COR-L47 (cell line): ENCODE measurements at regions not wholly inside any gene's neighbourhood (a gene's known extent, or its start where the extent isn't known, plus 50 kb on each side); places are given as distances from the start of the nearest gene placed in this dataset.
A peak's percentile ranks its signal among the peaks of the same experiment; 100 is the strongest.
"Not testable (repeated sequence)": the region's sequence is repeated elsewhere in the genome, so short reads cannot be mapped to it uniquely, and the experiment has no call there.

Experiments
- DNase-seq: peaks from one replicate; lab custom pipeline; 2025; lab: John Stamatoyannopoulos, UW

DNA sequence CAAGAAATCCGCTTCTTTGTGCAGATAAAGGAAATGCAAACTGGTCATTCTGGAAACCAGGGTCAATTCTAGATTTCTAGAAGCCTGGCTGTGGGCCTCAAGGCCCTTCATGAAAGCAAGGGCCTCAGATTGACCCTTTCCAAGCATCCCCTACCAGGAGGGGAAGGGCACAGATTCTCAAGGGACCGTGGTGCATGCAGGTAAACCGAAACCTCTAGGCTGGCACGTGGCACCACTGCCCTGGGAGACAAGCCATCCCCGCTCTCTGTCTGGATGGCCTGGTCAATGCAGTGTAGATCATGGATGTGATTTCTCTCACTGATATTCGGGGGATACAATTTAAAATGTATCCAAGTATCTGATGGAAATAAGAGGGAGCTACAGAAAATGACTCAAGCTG, 69.4 kb downstream of the TOMM20 start:
- DNase-seq = no peak

DNA sequence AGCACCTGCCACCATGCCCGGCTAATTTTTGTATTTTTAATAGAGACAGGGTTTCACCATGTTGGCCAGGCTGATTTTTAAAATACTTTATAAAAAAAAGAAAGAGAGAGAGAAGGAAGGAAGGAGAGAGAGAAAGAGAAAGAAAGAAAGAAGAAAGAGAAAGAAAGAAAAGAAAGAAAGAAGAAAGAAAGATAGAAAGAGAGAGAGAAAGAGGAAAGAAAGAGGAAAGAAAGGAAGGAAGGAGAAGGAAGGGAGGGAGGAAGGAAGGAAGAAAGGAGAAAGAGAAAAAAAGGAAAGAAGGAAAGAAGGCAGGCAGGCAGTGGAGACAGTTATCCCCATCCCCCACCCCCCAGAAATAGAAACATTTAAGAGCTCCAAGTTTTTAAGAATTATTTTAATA, 69.9 kb downstream of the TOMM20 start:
- DNase-seq = no peak

DNA sequence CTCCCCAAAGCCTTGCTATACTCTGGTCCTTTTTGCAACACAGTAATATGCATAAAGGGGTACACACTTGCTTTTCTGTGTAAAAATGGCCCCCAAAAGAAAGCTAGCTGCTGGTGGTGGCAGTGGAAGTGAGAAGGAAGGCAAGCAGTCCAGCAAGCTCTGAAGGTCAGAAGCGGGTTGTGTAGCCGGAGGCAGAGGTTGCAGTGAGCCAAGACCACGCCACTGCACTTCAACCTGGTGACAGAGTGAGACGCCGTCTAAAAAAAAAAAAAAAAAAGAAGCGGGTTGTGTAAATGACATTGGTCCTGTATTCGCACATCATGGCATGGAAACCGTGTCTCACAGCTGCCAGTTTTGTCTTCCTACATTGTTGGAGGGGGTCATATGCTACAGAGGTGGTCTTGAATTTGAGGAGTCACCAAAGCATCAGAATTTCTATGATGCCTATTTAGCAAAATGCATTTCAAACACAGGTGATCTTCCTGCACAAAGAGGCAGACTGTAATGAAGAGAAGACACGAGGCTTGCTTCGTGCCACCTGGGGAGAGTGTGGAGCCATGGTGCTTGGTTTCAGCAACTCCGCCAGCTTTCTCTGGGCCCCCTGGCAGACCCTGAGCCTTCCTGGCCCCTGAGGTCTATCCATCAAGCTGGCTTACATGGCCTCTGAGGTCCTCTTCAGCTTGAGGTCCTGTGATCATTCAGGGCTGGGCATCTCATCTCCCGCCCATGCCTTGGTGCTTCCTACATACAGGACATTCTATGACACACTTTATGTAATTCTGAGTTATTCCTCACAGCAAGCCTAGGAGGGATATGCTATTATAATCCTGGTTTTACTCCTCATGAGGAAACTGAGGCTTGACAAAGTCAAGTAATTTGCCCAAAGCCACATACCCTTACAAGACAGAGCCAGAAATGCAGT, 71.0 kb downstream of the TOMM20 start:
- no peak for DNase-seq

DNA sequence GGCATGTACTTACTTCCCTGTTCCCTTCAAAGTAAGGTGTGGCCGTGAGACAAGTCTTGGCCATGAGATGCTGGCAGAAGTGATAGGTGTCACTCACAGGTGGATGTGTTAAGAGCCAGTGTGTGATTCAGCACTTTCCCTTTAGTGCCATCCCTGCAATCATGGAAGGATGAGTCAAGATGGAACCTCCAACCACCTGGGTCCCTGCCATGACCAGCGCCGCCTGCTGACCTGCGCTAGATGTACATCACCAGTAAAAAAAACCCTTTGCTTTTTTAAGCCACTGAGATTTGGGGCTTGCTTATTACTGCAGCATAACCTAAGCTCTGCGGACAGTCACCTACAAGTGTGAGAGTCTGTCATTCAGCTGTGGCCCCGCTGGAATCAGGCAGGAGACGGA, 71.7 kb downstream of the TOMM20 start:
- DNase-seq = no peak

DNA sequence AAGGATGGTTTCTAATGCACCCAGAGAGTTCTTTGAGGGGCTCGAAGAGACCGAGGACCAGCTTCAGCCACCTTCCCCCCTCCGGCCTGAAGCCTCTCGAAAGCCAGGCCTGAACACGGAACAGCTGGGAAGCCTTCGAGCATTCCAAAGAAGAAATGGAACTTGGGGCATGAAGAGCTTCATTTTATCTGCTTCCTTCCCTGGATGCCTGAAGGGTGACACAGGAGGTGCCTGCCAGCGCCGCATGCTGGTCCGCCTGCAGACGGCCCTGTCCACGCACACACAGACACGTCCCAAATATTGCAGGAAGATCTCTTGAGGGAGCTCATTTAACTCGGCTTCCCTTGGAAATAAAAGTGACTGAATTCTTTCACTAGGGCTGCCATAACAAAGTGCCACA, 73.7 kb downstream of the TOMM20 start:
- DNase-seq = no peak

DNA sequence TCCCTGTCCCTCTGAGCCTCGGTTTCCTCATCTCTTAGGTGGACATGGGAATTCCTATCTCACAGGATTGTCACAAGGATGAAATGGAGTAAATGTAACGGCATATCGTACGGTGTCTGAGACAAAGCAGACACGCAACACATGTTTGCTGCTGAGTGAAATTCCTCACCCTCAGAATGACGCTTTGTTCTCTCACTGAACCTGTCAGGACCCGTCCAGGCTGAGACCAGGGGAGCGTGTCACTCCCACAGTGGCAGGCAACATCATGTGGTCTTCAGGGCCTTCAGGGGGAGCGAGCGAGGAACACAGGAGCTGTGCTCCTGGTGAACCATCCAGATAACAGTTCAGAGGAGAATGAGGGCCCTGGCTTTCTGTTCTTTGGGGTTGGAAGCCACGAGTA, 74.2 kb downstream of the TOMM20 start:
- DNase-seq = no peak

DNA sequence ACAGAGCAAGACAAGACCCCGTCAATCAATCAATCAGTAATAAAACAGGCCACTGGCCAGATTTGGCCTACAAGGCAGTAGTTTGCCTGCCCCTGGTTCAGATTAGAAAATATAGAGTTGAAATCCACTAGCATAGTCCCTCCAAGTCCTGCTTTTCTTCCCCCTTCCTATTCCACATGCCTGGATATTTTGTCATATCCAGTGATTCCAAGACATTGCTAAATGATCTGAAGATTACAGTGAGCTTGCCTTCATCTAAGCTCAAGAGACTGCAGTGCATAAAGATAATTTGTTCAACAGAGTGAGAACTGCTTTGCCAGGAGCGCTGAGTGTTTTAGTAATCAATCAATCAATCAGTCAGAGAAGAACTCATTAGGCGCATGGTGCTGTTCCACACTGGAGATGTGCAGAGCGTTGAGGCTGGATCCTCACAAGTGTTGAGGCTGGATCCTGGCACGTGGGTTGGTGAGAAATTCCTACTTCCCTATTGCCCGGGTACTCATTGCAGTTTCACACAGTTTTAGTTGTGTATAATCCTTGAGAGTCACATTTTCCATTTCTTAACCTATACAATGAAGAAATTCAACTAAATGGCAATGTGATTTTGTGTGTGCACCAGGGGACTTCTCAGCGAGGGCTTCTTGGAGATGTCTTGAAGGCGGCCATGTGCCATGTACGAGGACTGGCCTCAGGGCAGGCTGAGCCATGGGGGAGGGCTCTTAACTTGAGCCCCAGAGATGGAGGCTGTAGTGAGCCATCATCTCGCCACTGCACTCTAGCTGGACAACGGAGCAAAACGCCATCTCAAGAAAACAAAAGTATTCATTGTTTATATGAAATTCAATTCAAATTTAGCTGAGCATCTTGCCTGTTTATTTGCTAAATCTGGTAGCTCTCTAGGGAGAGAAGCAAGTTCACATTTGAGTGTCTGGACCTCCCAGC, 76.3 kb downstream of the TOMM20 start:
- no peak for DNase-seq

DNA sequence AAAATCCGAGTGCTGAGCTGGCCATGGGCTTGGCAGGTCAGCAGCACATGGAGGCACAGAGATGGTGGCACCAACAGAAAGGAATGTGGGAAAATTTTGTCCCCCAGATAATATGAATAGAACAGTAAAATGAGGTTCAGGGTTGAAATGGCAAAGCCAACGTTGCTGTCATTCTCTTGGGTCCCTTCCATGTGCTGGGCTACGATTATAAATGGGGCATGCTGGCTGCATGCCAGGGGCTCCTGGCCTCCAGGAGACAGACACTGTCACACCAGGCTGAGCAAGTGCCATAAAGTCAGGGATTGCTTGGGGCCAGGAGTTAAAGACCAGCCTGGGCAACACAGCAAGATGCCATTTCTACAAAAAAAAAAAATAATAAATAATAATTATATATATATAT, 77.1 kb downstream of the TOMM20 start:
- DNase-seq = peak; percentile 19

DNA sequence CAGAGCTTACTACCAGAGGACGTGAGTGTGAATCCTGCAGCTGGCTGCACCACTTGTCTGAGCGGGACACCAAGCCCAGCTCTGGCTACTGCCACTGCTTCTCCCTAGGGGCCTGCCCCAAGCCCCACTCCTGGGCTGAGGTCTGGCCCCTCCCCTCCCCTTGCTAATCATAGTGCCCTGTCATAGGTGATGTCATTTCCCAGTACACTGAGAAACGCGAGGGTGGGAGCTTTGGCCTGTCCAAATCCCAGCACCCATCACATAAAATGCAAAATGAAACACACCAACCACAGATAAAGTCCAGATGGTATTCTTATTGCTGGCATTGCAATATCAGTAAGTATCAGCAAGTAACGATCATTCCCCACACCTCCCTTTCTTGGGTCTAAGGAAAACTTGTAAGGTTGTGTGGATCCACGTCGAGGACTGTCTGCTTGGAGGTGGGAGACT, 77.7 kb downstream of the TOMM20 start:
- no peak for DNase-seq

DNA sequence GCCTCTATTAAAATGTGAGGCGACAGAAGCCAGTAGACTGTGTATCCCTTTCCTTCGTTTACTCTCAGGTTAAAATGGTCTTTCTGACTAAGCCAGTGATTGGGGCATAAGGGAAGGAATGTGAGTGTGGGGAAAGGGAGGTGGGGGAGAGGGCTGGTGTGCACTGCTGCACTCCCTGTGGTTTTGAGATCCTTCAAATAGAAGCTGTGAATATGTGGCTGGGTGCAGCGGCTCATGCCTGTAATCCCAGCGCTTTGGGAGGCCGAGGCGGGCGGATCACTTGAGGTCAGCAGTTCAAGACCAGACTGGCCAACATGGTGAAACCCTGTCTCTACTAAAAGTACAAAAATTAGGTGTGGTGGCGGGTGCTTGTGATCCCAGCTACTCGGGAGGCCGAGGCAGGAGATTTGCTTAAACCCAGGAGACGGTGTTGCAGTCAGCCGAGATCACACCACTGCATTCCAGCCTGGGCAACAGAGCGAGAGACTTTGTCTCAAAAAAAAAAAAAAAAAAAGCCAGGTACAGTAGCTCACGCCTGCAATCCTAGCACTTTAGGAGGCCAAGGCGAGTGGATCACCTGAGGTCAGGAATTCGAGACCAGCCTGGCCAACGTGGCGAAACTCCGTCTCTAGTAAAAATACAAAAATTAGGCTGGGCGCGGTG, 78.8 kb downstream of the TOMM20 start:
- DNase-seq = not testable (repeated sequence)

DNA sequence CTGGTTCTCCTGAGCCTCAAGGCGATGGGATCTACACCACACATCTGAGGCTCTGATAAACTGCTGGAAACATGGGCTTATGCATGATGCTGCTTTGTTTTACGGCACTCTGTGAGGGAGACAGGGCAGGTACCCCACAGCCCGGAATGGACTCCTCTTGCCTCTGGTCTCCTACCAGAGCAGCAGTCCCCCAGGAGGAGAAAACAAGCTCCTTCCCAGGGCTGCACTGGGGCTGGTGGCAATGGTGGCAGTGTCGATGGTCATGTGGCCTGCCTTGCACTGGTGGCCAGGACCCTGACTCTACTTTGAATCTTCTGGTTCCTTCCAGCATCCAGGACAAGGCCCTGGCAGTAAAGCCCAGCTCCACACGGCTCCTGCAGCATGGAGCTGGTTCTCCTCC, 79.4 kb downstream of the TOMM20 start:
- no peak for DNase-seq

DNA sequence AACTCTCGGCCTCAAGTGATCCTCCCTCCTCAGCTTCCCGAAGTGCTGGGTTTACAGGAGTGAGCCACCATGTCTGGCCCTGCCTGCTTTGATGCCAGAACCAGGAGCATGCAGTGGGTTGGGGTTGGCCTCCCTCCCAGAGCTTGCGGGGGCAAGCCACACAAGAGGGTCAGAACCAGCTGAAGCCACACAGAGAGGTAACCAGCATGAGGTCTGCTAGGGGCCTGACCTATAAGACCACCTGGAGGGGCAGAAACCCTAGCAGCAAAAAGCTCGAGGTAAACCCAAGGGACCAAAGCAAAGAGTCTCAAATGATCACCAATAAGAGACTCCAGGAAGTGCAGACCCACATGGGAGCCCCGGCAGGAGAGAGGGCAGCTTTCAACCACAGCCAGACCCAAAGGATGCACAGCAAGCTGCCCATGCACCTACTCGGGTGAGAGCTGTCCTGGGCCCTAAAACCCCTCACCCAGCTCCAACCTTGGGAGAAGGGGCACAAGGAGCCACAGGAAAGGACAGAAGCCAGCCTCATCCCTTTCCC, 81.2 kb downstream of the TOMM20 start:
- DNase-seq = no peak

DNA sequence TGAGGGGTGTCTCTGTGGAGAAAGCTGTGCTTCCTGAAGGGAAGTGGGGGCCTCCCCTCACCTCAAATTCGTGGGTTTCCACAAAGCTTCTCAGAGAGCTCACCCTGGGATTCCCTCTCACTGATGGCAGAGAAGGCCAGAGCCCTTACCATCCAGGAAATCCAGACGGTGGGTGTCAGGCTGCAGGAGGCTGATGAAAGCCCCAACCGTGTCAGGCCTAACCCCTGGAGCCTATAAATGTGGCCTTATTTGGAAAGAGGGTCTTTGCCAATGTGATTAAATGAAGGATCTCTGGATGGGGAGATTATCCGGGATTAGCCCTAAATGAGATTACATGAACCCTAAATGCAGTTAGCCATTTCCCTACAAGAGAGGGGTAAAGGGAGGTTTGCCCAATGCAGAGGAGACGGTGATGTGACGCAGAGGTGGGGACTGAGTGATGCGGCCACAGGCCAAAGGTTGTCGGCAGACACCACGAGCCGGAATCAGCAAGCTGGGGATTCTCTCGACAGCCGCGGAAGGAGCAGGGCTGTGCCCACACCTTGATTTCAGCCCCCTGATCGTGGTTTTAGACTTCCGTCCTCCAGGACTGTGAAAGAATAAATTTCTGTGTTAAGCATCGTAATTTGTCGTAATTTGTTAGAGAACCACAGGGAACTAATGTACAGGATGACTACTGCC, 82.6 kb downstream of the TOMM20 start:
- DNase-seq = no peak

DNA sequence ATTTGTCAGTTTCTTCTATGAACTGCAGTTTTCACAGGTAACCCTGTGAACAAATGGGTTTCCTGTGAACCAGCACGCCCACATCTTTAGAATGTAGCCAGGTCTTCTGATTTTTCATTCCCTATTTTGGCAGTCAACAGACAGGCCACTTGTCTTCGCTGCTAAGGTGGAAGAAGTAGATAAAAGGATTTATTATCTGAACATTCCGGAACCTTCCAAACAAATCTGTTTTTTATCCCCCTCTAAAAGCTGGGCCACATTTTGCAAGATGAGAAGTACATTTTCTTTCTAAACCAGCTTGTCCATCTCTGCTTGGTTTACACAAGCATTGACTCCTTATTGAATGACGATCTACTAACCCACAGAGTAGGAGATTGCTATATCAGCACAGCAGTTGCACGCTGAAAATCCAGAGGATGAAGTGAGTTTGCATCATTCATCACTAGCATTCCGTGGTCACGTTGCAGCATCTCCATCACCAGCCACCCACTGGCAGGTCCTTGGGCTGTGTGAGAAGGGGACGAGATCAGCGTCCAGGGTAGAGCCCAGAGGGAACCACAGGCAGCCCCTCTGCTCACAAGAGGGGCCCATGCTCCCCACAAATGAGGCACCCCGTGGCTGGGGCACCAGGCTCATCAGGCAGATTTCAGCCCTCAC, 83.5 kb downstream of the TOMM20 start:
- no peak for DNase-seq

DNA sequence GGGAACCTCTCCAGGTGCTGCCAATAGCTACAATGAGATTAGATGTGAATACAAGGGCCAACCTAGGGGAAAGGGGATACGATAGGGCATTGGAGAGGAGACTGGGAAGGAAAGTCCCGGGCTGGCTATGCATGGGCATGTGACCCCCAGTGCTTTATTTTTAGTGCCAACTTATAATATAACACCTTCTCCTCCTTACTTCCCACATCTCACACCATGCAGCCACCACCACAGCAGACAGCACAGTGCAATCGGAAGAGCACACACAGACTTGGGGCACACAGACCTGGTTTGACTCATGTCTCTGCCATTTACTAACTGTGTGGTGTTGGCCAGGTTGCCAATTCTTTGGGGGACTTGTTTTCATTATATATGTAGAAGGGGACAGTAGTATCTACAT, 85.4 kb downstream of the TOMM20 start:
- no peak for DNase-seq

DNA sequence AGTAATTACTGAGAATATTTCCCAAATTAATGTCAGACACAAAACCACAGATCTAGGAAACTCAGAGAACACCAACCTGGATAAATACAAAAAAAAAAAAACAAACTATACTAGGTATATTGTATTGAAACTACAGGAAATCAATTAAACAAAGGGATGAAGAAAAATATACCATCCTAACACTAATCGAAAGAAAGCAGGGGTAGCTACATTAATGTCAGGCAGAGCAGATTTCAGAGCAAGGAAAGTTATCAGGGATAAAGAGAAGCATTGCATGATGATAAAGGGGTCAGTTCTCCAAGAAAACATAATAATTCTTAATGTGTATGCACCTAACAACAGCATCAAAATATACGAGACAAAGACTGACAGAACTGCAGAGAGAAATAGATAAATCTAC, 89.9 kb downstream of the TOMM20 start:
- no peak for DNase-seq

DNA sequence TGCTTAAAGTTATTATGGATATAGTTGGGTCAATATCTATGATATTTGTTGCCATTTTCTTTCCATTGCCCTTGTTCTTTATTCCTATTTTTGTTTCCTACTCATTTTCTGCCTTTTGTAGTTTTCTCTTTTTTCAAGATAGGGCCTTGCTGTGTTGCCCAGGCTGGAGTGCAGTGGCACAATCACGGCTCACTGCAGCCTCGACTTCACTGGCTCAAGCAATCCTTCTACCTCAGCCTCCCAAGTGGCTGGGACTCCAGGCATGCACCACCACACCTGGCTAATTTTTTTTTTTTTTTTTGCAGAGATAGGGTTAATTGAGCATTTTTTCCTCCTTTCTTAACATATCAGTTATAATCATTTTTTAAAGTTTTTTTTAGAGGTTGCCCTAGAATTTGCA, 92.7 kb downstream of the TOMM20 start:
- no peak for DNase-seq

DNA sequence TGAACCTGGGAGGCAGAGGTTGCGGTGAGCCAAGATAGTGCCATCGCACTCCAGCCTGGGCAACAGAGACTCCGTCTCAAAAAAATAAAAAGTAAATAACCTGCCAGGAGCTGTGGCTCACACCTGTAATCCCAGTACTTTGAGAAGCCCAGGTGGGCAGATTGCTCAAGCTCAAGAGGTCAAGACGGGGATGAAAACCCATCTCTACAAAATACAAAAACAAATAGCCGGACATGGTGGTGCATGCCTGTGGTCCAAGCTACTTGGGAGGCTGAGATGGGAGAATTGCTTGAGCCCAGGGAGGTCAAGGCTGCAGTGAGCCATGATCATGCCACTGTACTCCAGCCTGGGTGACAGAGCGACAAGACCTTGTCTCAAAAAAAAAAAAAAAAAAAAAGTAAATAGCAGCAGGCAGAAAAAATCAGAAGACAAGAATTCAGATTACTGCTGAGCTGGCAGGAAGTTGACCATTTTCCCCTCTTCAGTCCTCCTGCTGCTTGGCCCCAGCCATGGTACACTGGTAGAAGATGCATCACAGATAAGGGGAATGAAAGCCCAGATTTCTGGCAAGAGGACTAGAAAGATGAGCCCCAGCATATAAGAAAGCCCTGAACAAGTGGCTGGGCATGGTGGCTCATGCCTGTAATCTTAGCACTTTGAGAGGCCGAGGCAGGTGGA, 97.6 kb downstream of the TOMM20 start:
- DNase-seq = no peak

DNA sequence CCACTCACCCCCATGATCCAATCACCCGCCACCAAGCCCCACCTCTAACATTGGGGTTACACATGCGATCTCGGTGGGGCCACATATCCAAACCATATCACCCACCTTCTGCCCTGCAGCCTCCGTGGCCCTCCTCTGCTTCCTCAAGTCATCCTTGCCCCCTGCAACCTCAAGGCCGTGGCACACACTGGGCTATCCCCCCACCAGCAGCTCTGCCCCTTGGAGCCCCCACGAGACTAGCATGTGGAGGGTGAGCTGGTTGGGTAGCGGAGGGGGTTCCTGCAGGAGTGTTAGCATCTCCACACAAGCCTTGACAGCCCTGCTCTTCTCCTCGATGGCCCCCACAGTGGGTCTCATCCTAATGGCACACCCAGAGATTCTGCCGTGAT, 100.8 kb downstream of the TOMM20 start:
- no peak for DNase-seq

DNA sequence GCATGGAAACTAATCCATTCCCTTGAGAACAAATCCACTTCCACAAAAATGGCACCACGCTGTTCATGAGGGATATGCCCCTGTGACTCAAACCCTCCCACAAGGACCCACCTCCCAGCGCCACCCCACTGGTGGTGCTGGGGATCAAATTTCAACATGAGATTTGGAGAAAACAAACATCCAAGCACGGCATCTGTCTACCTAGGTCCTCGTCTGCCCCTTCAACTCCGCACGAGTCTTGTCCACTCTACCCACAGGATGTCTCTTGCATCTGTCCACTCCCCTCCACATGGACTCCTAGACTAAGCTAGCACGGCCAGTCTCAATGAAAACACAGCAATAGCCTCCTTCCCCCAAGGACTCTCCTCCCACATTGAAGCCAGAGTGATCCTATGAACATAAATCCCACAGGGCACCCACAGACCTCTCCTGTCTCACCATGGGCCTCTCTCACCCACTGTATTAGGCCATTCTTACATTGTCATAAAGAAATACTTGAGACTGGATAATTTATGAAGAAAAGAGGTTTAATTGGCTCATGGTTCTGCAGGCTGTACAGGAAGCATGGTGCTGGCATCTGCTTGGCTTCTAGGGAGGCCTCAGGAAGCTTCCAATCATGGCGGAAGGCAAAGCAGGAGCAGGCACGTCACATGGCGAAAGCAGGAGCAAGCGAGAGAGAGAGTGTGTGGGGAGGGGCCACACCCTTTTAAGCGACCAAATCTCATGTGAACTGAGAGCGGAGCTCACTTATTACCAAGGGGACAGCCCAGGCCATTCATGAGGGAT, 101.4 kb downstream of the TOMM20 start:
- DNase-seq = no peak
